Fibroblast of the conjunctiva (primary cell): ENCODE measurements at regions not wholly inside any gene's neighbourhood (a gene's known extent, or its start where the extent isn't known, plus 50 kb on each side); places are given as distances from the start of the nearest gene placed in this dataset.
"Not testable (repeated sequence)": the region's sequence is repeated elsewhere in the genome, so short reads cannot be mapped to it uniquely, and the experiment has no call there.

ENCODE experiments used
- DNase-seq: peaks from one replicate; pipeline ENCODE4 v3.0.0-alpha.2; 2010; ENCODE audit warnings: low read depth

GRCh38 chr1:157460381-157460780, 91.9 kb downstream of the FCRL5 start:
- DNase-seq = no peak

- no peak for DNase-seq
Measured at GRCh38 chr1:157457279-157457678, 95.0 kb downstream of the FCRL5 start.

GRCh38 chr1:157455318-157455717, 97.0 kb downstream of the FCRL5 start:
- no peak for DNase-seq

- no peak for DNase-seq
Measured at GRCh38 chr1:157450106-157450505, 102.2 kb downstream of the FCRL5 start.

- no peak for DNase-seq
Measured at GRCh38 chr1:157448636-157449035, 103.7 kb downstream of the FCRL5 start.

- not testable (repeated sequence) for DNase-seq
Measured at GRCh38 chr1:157446356-157446755, 106.0 kb downstream of the FCRL5 start.

- not testable (repeated sequence) for DNase-seq
Measured at GRCh38 chr1:157445616-157446140, 106.6 kb downstream of the FCRL5 start.

- DNase-seq = no peak
Measured at GRCh38 chr1:157442065-157442464, 110.2 kb downstream of the FCRL5 start.

GRCh38 chr1:157439302-157439954, 112.9 kb downstream of the FCRL5 start:
- no peak for DNase-seq

- DNase-seq = no peak
Measured at GRCh38 chr1:157438613-157439012, 113.7 kb downstream of the FCRL5 start.

- DNase-seq = no peak
Measured at GRCh38 chr1:157438146-157438545, 114.2 kb downstream of the FCRL5 start.

GRCh38 chr1:157437296-157437695, 115.0 kb downstream of the FCRL5 start:
- no peak for DNase-seq

GRCh38 chr1:157431751-157432150, 120.6 kb downstream of the FCRL5 start:
- DNase-seq = no peak

GRCh38 chr1:157429601-157430240, 122.6 kb downstream of the FCRL5 start:
- DNase-seq = no peak

GRCh38 chr1:157423764-157424163, 128.6 kb downstream of the FCRL5 start:
- DNase-seq = not testable (repeated sequence)

GRCh38 chr1:157419845-157420542, 132.3 kb downstream of the FCRL5 start:
- DNase-seq = no peak

- no peak for DNase-seq
Measured at GRCh38 chr1:157418659-157419058, 133.7 kb downstream of the FCRL5 start.

- no peak for DNase-seq
Measured at GRCh38 chr1:157418231-157418630, 134.1 kb downstream of the FCRL5 start.

GRCh38 chr1:157415661-157416060, 136.7 kb downstream of the FCRL5 start:
- no peak for DNase-seq

- no peak for DNase-seq
Measured at GRCh38 chr1:157412308-157412707, 140.0 kb downstream of the FCRL5 start.

GRCh38 chr1:157411769-157412168, 140.5 kb downstream of the FCRL5 start:
- no peak for DNase-seq

- no peak for DNase-seq
Measured at GRCh38 chr1:157411064-157411463, 141.3 kb downstream of the FCRL5 start.

GRCh38 chr1:157410457-157410856, 141.9 kb downstream of the FCRL5 start:
- DNase-seq = no peak
